ENCODE measurements at regions not wholly inside any gene's neighbourhood (a gene's known extent, or its start where the extent isn't known, plus 50 kb on each side); places are given as distances from the start of the nearest gene placed in this dataset.

GRCh38 chr10:130747946-130748345 is 563.6 kb downstream of the TCERG1L start:
- CTCF ChIA-PET, result no interaction called here
- no TSS peak for BruUV-seq (replicated peaks)
- ATAC-seq, result no peak

GRCh38 chr10:130748409-130749057 is 563.0 kb downstream of the TCERG1L start:
- BruUV-seq (replicated peaks), result no TSS peak

More at GRCh38 chr10:130747946-130748345, 563.6 kb downstream of the TCERG1L start:
- Histone ChIP-seq H3K27ac (ENCODE audit: low read length) (no peak overlapping the region), H3K27me3 (ENCODE audit: low read length) (no peaks in the 10 kb centered on the region), H4K20me1 (ENCODE audit: low read length) (no peaks in the 10 kb centered on the region), H2AFZ (ENCODE audit: low read length) (no peak overlapping the region), H3K4me2 (ENCODE audit: low read length) (no peak overlapping the region), H3F3A (ENCODE audit: low read length, unreplicated experiment) (no peaks in the 10 kb centered on the region), H3K4me3 (ENCODE audit: low read length) (no peak overlapping the region), H3K9me2 (replicated peaks; ENCODE audit: low read length) (no peaks in the 10 kb centered on the region), H3K79me2 (ENCODE audit: low read length) (no peaks in the 10 kb centered on the region), H3K9ac (ENCODE audit: low read length) (no peak overlapping the region), H3K4me1 (ENCODE audit: insufficient read depth, low read length) (no peaks in the 10 kb centered on the region), H3K36me3 (ENCODE audit: low read depth, low read length) (no peaks in the 10 kb centered on the region), H3K9me3 (ENCODE audit: low read length) (no peaks in the 10 kb centered on the region)
- TF ChIP-seq CTCF (conservative IDR thresholded peaks at IDR 0.05; ENCODE audit: low read depth, low read length), result no peak
- no peak for TF ChIP-seq EZH2 (IDR thresholded peaks at IDR 0.05; ENCODE audit: low read length, unreplicated experiment)
- no peak for TF ChIP-seq EZH2phosphoT487 (IDR thresholded peaks at IDR 0.05; ENCODE audit: borderline replicate concordance, low read length)
- intact Hi-C loops (cut with micrococcal nuclease), result no loop called here
- DNase-seq, result no peak
- POLR2A ChIA-PET (ENCODE audit: unreplicated experiment), result no interaction called here

More at GRCh38 chr10:130748409-130749057, 563.0 kb downstream of the TCERG1L start:
- H3F3A ChIP-seq (ENCODE audit: low read length, unreplicated experiment), result no peaks in the 10 kb centered on the region
- POLR2A ChIA-PET (ENCODE audit: unreplicated experiment), result no interaction called here
- H3K9ac ChIP-seq (ENCODE audit: low read length), result no peak overlapping the region
- CTCF ChIA-PET, result no interaction called here
- ATAC-seq (no peak), DNase-seq (no peak)
- H3K4me1 ChIP-seq (ENCODE audit: insufficient read depth, low read length), result no peaks in the 10 kb centered on the region
- no peak overlapping the region for H3K4me3 ChIP-seq (ENCODE audit: low read length)
- intact Hi-C loops (cut with micrococcal nuclease), result no loop called here
- no peaks in the 10 kb centered on the region for H3K27me3 ChIP-seq (ENCODE audit: low read length)
- TF ChIP-seq EZH2phosphoT487 (IDR thresholded peaks at IDR 0.05; ENCODE audit: borderline replicate concordance, low read length) (no peak), EZH2 (IDR thresholded peaks at IDR 0.05; ENCODE audit: low read length, unreplicated experiment) (no peak), CTCF (conservative IDR thresholded peaks at IDR 0.05; ENCODE audit: low read depth, low read length) (no peak)
- H3K36me3 ChIP-seq (ENCODE audit: low read depth, low read length), result no peaks in the 10 kb centered on the region
- H3K79me2 ChIP-seq (ENCODE audit: low read length), result no peaks in the 10 kb centered on the region
- no peak overlapping the region for H3K27ac ChIP-seq (ENCODE audit: low read length)
- no peaks in the 10 kb centered on the region for H3K9me3 ChIP-seq (ENCODE audit: low read length)
- H3K9me2 ChIP-seq (replicated peaks; ENCODE audit: low read length), result no peaks in the 10 kb centered on the region
- H2AFZ ChIP-seq (ENCODE audit: low read length), result no peak overlapping the region
- no peaks in the 10 kb centered on the region for H4K20me1 ChIP-seq (ENCODE audit: low read length)
- no peak overlapping the region for H3K4me2 ChIP-seq (ENCODE audit: low read length)
